H1 (cell line): ENCODE measurements at regions not wholly inside any gene's neighbourhood (a gene's known extent, or its start where the extent isn't known, plus 50 kb on each side); places are given as distances from the start of the nearest gene placed in this dataset.

Experiments
- CTCF ChIA-PET: fragments of 300-600 bp; sonication (Branson Sonifier 250); formaldehyde crosslinking; loops from one replicate; lab custom pipeline; 2021; ENCODE audit not compliant: partially characterized antibody; lab: Charles Lee
- POLR2A ChIA-PET: fragments of 300-600 bp; sonication (Branson Sonifier 250); formaldehyde crosslinking; loops from one replicate; lab custom pipeline; 2021; ENCODE audit warnings: inconsistent platforms; ENCODE audit not compliant: partially characterized antibody; lab: Charles Lee
- DNase-seq, 2 experiments: peaks; one replicate each; pipeline versions ENCODE4 v3.0.0 to v3.0.0-alpha.2; 2010 to 2022; ENCODE audit warnings: low spot score in 2 of 2, low read depth in 1 of 2, mixed read lengths in 1 of 2
- FAIRE-seq: peaks from 2 replicates; lab custom pipeline; 2011; peaks lifted over from hg19 to GRCh38; lab: Jason Lieb, UNC
- H2AFZ ChIP-seq: 2 replicates; pipeline ENCODE4 v1.8.1; 2012; ENCODE audit warnings: low read length, inconsistent platforms
- H2AK5ac ChIP-seq: 2 replicates; pipeline ENCODE4 v1.6.1; 2013; ENCODE audit warnings: low read depth, low read length
- H2BK120ac ChIP-seq: replicated peaks from 2 replicates; pipeline ENCODE3; 2013; ENCODE audit warnings: low read depth, low read length, inconsistent platforms
- H2BK12ac ChIP-seq: 2 replicates; pipeline ENCODE4 v1.6.1; 2013; ENCODE audit warnings: low read depth, low read length
- H2BK15ac ChIP-seq: 2 replicates; pipeline ENCODE4 v1.6.1; 2013; ENCODE audit warnings: low read length
- H2BK20ac ChIP-seq: 2 replicates; pipeline ENCODE4 v1.6.1; 2013; ENCODE audit warnings: low read length
- H2BK5ac ChIP-seq: 2 replicates; pipeline ENCODE4 v1.6.1; 2013; ENCODE audit warnings: low read depth, low read length
- H3K14ac ChIP-seq: 2 replicates; pipeline ENCODE4 v1.6.1; 2013; ENCODE audit warnings: inconsistent platforms; ENCODE audit not compliant: insufficient read length
- H3K18ac ChIP-seq: 2 replicates; pipeline ENCODE4 v1.6.1; 2013; ENCODE audit warnings: low read length; ENCODE audit errors: extremely low read depth
- H3K23ac ChIP-seq: 2 replicates; pipeline ENCODE4 v1.6.1; 2013; ENCODE audit warnings: inconsistent platforms; ENCODE audit not compliant: insufficient read length
- H3K23me2 ChIP-seq: 2 replicates; pipeline ENCODE4 v1.6.1; 2013; ENCODE audit warnings: low read depth, low read length
- H3K27ac ChIP-seq: 2 replicates; pipeline ENCODE4 v1.6.1; 2011; ENCODE audit warnings: low read depth, low read length, inconsistent platforms
- H3K27me3 ChIP-seq, 4 experiments: replicated peaks in 1 of 4; 1 replicate in 1 of 4; 2 replicates in 3 of 4; pipeline versions ENCODE4 v1.6.1 to v1.8.1; 2011 to 2013; ENCODE audit warnings: low read length in 3 of 4, mild to moderate bottlenecking in 3 of 4, inconsistent platforms in 2 of 4, mixed read lengths in 2 of 4, moderate library complexity in 1 of 4; ENCODE audit not compliant: control insufficient read depth in 3 of 4, insufficient read depth in 3 of 4; ENCODE audit errors: extremely low read depth in 1 of 4
- H3K36me3 ChIP-seq, 4 experiments: 2 replicates each; pipeline versions ENCODE4 v1.6.1 to v1.8.1; 2011 to 2013; ENCODE audit warnings: mild to moderate bottlenecking in 4 of 4, low read length in 3 of 4, moderate library complexity in 2 of 4, control low read depth in 1 of 4, inconsistent platforms in 1 of 4; ENCODE audit not compliant: insufficient read depth in 4 of 4, control insufficient read depth in 2 of 4
- H3K4ac ChIP-seq: replicated peaks from 2 replicates; pipeline ENCODE3; 2013; ENCODE audit warnings: low read length, low read depth, mixed read lengths, inconsistent platforms; ENCODE audit not compliant: insufficient read length
- H3K4me1 ChIP-seq, 4 experiments: replicated peaks in 1 of 4; 1 replicate in 1 of 4; 2 replicates in 3 of 4; pipeline versions ENCODE4 v1.6.1 to v1.8.1; 2011 to 2013; ENCODE audit warnings: low read length in 3 of 4, inconsistent platforms in 2 of 4, mixed read lengths in 1 of 4; ENCODE audit not compliant: insufficient read depth in 4 of 4, control insufficient read depth in 3 of 4
- H3K4me2 ChIP-seq, 2 experiments: 2 replicates each; pipeline versions ENCODE4 v1.6.1 to v1.8.1; 2011 to 2013; ENCODE audit warnings: low read depth in 2 of 2, low read length in 2 of 2, control low read depth in 1 of 2, inconsistent platforms in 1 of 2, mild to moderate bottlenecking in 1 of 2; ENCODE audit not compliant: insufficient read depth in 1 of 2
- H3K4me3 ChIP-seq, 4 experiments: fragments of 200-600, 300-600 bp in 1 of 4; sonication (generic), shearing (Covaris generic), sonication (Bioruptor Twin) in 1 of 4; 2 replicates each; pipeline versions ENCODE4 v1.5.1 to v1.8.1; 2011 to 2016; ENCODE audit warnings: low read length in 4 of 4, low read depth in 3 of 4, control low read depth in 2 of 4, inconsistent platforms in 2 of 4, mild to moderate bottlenecking in 2 of 4, mixed read lengths in 1 of 4, moderate library complexity in 1 of 4; ENCODE audit not compliant: insufficient read depth in 2 of 4; ENCODE audit errors: extremely low read depth in 1 of 4
- H3K56ac ChIP-seq: replicated peaks from 2 replicates; pipeline ENCODE3; 2013; ENCODE audit warnings: low read depth, mild to moderate bottlenecking, mixed read lengths, low read length, inconsistent platforms; ENCODE audit not compliant: insufficient read length
- H3K79me1 ChIP-seq: 2 replicates; pipeline ENCODE4 v1.6.1; 2013; ENCODE audit warnings: low read depth, low read length, control low read depth
- H3K79me2 ChIP-seq, 2 experiments: 2 replicates each; pipeline versions ENCODE4 v1.6.1 to v1.8.1; 2012 to 2013; ENCODE audit warnings: low read length in 2 of 2, mild to moderate bottlenecking in 2 of 2, inconsistent platforms in 1 of 2; ENCODE audit not compliant: insufficient read depth in 2 of 2, control insufficient read depth in 1 of 2
- H3K9ac ChIP-seq, 4 experiments: replicated peaks in 1 of 4; 1 replicate in 1 of 4; 2 replicates in 3 of 4; pipeline versions ENCODE4 v1.6.1 to v1.8.1; 2011 to 2013; ENCODE audit warnings: low read depth in 3 of 4, low read length in 3 of 4, control low read depth in 2 of 4, mild to moderate bottlenecking in 2 of 4, moderate library complexity in 2 of 4, inconsistent platforms in 1 of 4; ENCODE audit errors: extremely low read depth in 1 of 4
- H3K9me3 ChIP-seq, 2 experiments: 2 replicates each; pipeline versions ENCODE4 v1.6.1 to v1.8.1; 2012 to 2013; ENCODE audit warnings: mild to moderate bottlenecking in 2 of 2, moderate library complexity in 2 of 2, control low read depth in 1 of 2, inconsistent platforms in 1 of 2, low read depth in 1 of 2, low read length in 1 of 2, mixed read lengths in 1 of 2; ENCODE audit not compliant: insufficient read depth in 2 of 2
- H4K20me1 ChIP-seq, 2 experiments: replicated peaks in 1 of 2; 2 replicates each; pipeline versions ENCODE3 to v1.8.1; 2011 to 2013; ENCODE audit warnings: inconsistent platforms in 2 of 2, low read length in 2 of 2, mild to moderate bottlenecking in 1 of 2; ENCODE audit not compliant: insufficient read depth in 2 of 2, control insufficient read depth in 1 of 2
- H4K5ac ChIP-seq: 2 replicates; pipeline ENCODE4 v1.6.1; 2013; ENCODE audit warnings: low read length, low read depth, mixed read lengths, inconsistent platforms; ENCODE audit not compliant: insufficient read length
- H4K8ac ChIP-seq: 2 replicates; pipeline ENCODE4 v1.8.0; 2013; ENCODE audit warnings: mild to moderate bottlenecking, moderate library complexity, low read length, inconsistent platforms; ENCODE audit not compliant: insufficient read depth; ENCODE audit errors: extremely low read depth
- H4K91ac ChIP-seq: replicated peaks from 2 replicates; pipeline ENCODE3; 2013; ENCODE audit warnings: low read length, mixed read lengths, inconsistent platforms; ENCODE audit not compliant: insufficient read length
- CBX5 ChIP-seq: fragments of 300-800, 300-1000 bp; sonication (generic); IDR thresholded peaks from 2 replicates; pipeline ENCODE4 v1.7.1; 2016; ENCODE audit warnings: antibody characterized with exemption, low read length, low read depth
- SP1 ChIP-seq: IDR thresholded peaks from 2 replicates; pipeline ENCODE4 v1.6.1; 2011; ENCODE audit warnings: low read depth, low read length
- WGBS, 2 experiments: shearing (Covaris generic) in 1 of 2; methylation state at CpG; one replicate each; pipeline versions ENCODE4 v1.1.6 to v1.1.7; 2013 to 2015; ENCODE audit warnings: low lambda C conversion rate in 2 of 2, mixed read lengths in 2 of 2, inconsistent platforms in 1 of 2, low coverage in 1 of 2, missing lambda C conversion rate in 1 of 2; ENCODE audit not compliant: insufficient replicate concordance in 2 of 2, insufficient coverage in 1 of 2, insufficient read length in 1 of 2; ENCODE audit errors: extremely low coverage in 1 of 2, missing lambda C conversion rate in 1 of 2; 5-methylcytosine and 5-hydroxymethylcytosine counted together

GRCh38 chr15:97061392-97061791 is 730.9 kb downstream of the NR2F2 start:
- H2BK12ac ChIP-seq, result no peak overlapping the region
- FAIRE-seq (no peak), DNase-seq (no peak)
- H3K23ac ChIP-seq, result no peak overlapping the region
- H3K4me1 ChIP-seq, result peaks cover 0 to 10% (median 2%) of the 10 kb centered on the region in 4 experiments; a peak in 2 of 7 replicates
- POLR2A ChIA-PET, result no interaction called here
- H4K91ac ChIP-seq, result no peak overlapping the region
- H2BK5ac ChIP-seq, result no peak overlapping the region
- no peak overlapping the region for H2BK120ac ChIP-seq
- H3K4me2 ChIP-seq, result no peak overlapping the region
- no peak overlapping the region for H4K8ac ChIP-seq
- CTCF ChIA-PET, result no interaction called here
- no peaks in the 10 kb centered on the region for H3K36me3 ChIP-seq
- H2BK15ac ChIP-seq, result no peak overlapping the region
- H4K5ac ChIP-seq, result no peak overlapping the region
- TF ChIP-seq SP1 (no peak), CBX5 (no peak)
- no peaks in the 10 kb centered on the region for H3K9me3 ChIP-seq
- H3K9ac ChIP-seq, result no peak overlapping the region
- H3K27ac ChIP-seq, result no peak overlapping the region
- no peaks in the 10 kb centered on the region for H3K79me2 ChIP-seq
- no peak overlapping the region; the same call in 1 of the 2 replicates for H2AFZ ChIP-seq
- H2BK20ac ChIP-seq, result no peak overlapping the region
- H4K20me1 ChIP-seq, result no peaks in the 10 kb centered on the region
- H2AK5ac ChIP-seq, result no peak overlapping the region
- H3K27me3 ChIP-seq, result no peaks in the 10 kb centered on the region
- H3K23me2 ChIP-seq, result no peaks in the 10 kb centered on the region
- H3K4me3 ChIP-seq, result no peak overlapping the region
- no peaks in the 10 kb centered on the region for H3K79me1 ChIP-seq
- H3K4ac ChIP-seq, result no peak overlapping the region
- 40% methylated on average over 2 of the region's 2 CpGs; no CpG with 5 or more reads in 1 of the 2 experiments for WGBS, 2 experiments
- H3K56ac ChIP-seq, result no peak overlapping the region
- H3K14ac ChIP-seq, result no peak overlapping the region
- H3K18ac ChIP-seq, result no peak overlapping the region
